H1 (cell line): ENCODE measurements at regions not wholly inside any gene's neighbourhood (a gene's known extent, or its start where the extent isn't known, plus 50 kb on each side); places are given as distances from the start of the nearest gene placed in this dataset.

ENCODE experiments used
- CTCF ChIA-PET: fragments of 300-600 bp; sonication (Branson Sonifier 250); formaldehyde crosslinking; loops from one replicate; lab custom pipeline; 2021; ENCODE audit not compliant: partially characterized antibody; lab: Charles Lee
- POLR2A ChIA-PET: fragments of 300-600 bp; sonication (Branson Sonifier 250); formaldehyde crosslinking; loops from one replicate; lab custom pipeline; 2021; ENCODE audit warnings: inconsistent platforms; ENCODE audit not compliant: partially characterized antibody; lab: Charles Lee
- DNase-seq, 2 experiments: peaks; one replicate each; pipeline versions ENCODE4 v3.0.0 to v3.0.0-alpha.2; 2010 to 2022; ENCODE audit warnings: low spot score in 2 of 2, low read depth in 1 of 2, mixed read lengths in 1 of 2
- FAIRE-seq: peaks from 2 replicates; lab custom pipeline; 2011; peaks lifted over from hg19 to GRCh38; lab: Jason Lieb, UNC
- H2AFZ ChIP-seq: 2 replicates; pipeline ENCODE4 v1.8.1; 2012; ENCODE audit warnings: low read length, inconsistent platforms
- H2AK5ac ChIP-seq: 2 replicates; pipeline ENCODE4 v1.6.1; 2013; ENCODE audit warnings: low read depth, low read length
- H2BK120ac ChIP-seq: replicated peaks from 2 replicates; pipeline ENCODE3; 2013; ENCODE audit warnings: low read depth, low read length, inconsistent platforms
- H2BK12ac ChIP-seq: 2 replicates; pipeline ENCODE4 v1.6.1; 2013; ENCODE audit warnings: low read depth, low read length
- H2BK15ac ChIP-seq: 2 replicates; pipeline ENCODE4 v1.6.1; 2013; ENCODE audit warnings: low read length
- H2BK20ac ChIP-seq: 2 replicates; pipeline ENCODE4 v1.6.1; 2013; ENCODE audit warnings: low read length
- H2BK5ac ChIP-seq: 2 replicates; pipeline ENCODE4 v1.6.1; 2013; ENCODE audit warnings: low read depth, low read length
- H3K14ac ChIP-seq: 2 replicates; pipeline ENCODE4 v1.6.1; 2013; ENCODE audit warnings: inconsistent platforms; ENCODE audit not compliant: insufficient read length
- H3K18ac ChIP-seq: 2 replicates; pipeline ENCODE4 v1.6.1; 2013; ENCODE audit warnings: low read length; ENCODE audit errors: extremely low read depth
- H3K23ac ChIP-seq: 2 replicates; pipeline ENCODE4 v1.6.1; 2013; ENCODE audit warnings: inconsistent platforms; ENCODE audit not compliant: insufficient read length
- H3K23me2 ChIP-seq: 2 replicates; pipeline ENCODE4 v1.6.1; 2013; ENCODE audit warnings: low read depth, low read length
- H3K27ac ChIP-seq: 2 replicates; pipeline ENCODE4 v1.6.1; 2011; ENCODE audit warnings: low read depth, low read length, inconsistent platforms
- H3K27me3 ChIP-seq, 4 experiments: replicated peaks in 1 of 4; 1 replicate in 1 of 4; 2 replicates in 3 of 4; pipeline versions ENCODE4 v1.6.1 to v1.8.1; 2011 to 2013; ENCODE audit warnings: low read length in 3 of 4, mild to moderate bottlenecking in 3 of 4, inconsistent platforms in 2 of 4, mixed read lengths in 2 of 4, moderate library complexity in 1 of 4; ENCODE audit not compliant: control insufficient read depth in 3 of 4, insufficient read depth in 3 of 4; ENCODE audit errors: extremely low read depth in 1 of 4
- H3K36me3 ChIP-seq, 4 experiments: 2 replicates each; pipeline versions ENCODE4 v1.6.1 to v1.8.1; 2011 to 2013; ENCODE audit warnings: mild to moderate bottlenecking in 4 of 4, low read length in 3 of 4, moderate library complexity in 2 of 4, control low read depth in 1 of 4, inconsistent platforms in 1 of 4; ENCODE audit not compliant: insufficient read depth in 4 of 4, control insufficient read depth in 2 of 4
- H3K4ac ChIP-seq: replicated peaks from 2 replicates; pipeline ENCODE3; 2013; ENCODE audit warnings: low read length, low read depth, mixed read lengths, inconsistent platforms; ENCODE audit not compliant: insufficient read length
- H3K4me1 ChIP-seq, 4 experiments: replicated peaks in 1 of 4; 1 replicate in 1 of 4; 2 replicates in 3 of 4; pipeline versions ENCODE4 v1.6.1 to v1.8.1; 2011 to 2013; ENCODE audit warnings: low read length in 3 of 4, inconsistent platforms in 2 of 4, mixed read lengths in 1 of 4; ENCODE audit not compliant: insufficient read depth in 4 of 4, control insufficient read depth in 3 of 4
- H3K4me2 ChIP-seq, 2 experiments: 2 replicates each; pipeline versions ENCODE4 v1.6.1 to v1.8.1; 2011 to 2013; ENCODE audit warnings: low read depth in 2 of 2, low read length in 2 of 2, control low read depth in 1 of 2, inconsistent platforms in 1 of 2, mild to moderate bottlenecking in 1 of 2; ENCODE audit not compliant: insufficient read depth in 1 of 2
- H3K4me3 ChIP-seq, 4 experiments: fragments of 200-600, 300-600 bp in 1 of 4; sonication (generic), shearing (Covaris generic), sonication (Bioruptor Twin) in 1 of 4; 2 replicates each; pipeline versions ENCODE4 v1.5.1 to v1.8.1; 2011 to 2016; ENCODE audit warnings: low read length in 4 of 4, low read depth in 3 of 4, control low read depth in 2 of 4, inconsistent platforms in 2 of 4, mild to moderate bottlenecking in 2 of 4, mixed read lengths in 1 of 4, moderate library complexity in 1 of 4; ENCODE audit not compliant: insufficient read depth in 2 of 4; ENCODE audit errors: extremely low read depth in 1 of 4
- H3K56ac ChIP-seq: replicated peaks from 2 replicates; pipeline ENCODE3; 2013; ENCODE audit warnings: low read depth, mild to moderate bottlenecking, mixed read lengths, low read length, inconsistent platforms; ENCODE audit not compliant: insufficient read length
- H3K79me1 ChIP-seq: 2 replicates; pipeline ENCODE4 v1.6.1; 2013; ENCODE audit warnings: low read depth, low read length, control low read depth
- H3K79me2 ChIP-seq, 2 experiments: 2 replicates each; pipeline versions ENCODE4 v1.6.1 to v1.8.1; 2012 to 2013; ENCODE audit warnings: low read length in 2 of 2, mild to moderate bottlenecking in 2 of 2, inconsistent platforms in 1 of 2; ENCODE audit not compliant: insufficient read depth in 2 of 2, control insufficient read depth in 1 of 2
- H3K9ac ChIP-seq, 4 experiments: replicated peaks in 1 of 4; 1 replicate in 1 of 4; 2 replicates in 3 of 4; pipeline versions ENCODE4 v1.6.1 to v1.8.1; 2011 to 2013; ENCODE audit warnings: low read depth in 3 of 4, low read length in 3 of 4, control low read depth in 2 of 4, mild to moderate bottlenecking in 2 of 4, moderate library complexity in 2 of 4, inconsistent platforms in 1 of 4; ENCODE audit errors: extremely low read depth in 1 of 4
- H3K9me3 ChIP-seq, 2 experiments: 2 replicates each; pipeline versions ENCODE4 v1.6.1 to v1.8.1; 2012 to 2013; ENCODE audit warnings: mild to moderate bottlenecking in 2 of 2, moderate library complexity in 2 of 2, control low read depth in 1 of 2, inconsistent platforms in 1 of 2, low read depth in 1 of 2, low read length in 1 of 2, mixed read lengths in 1 of 2; ENCODE audit not compliant: insufficient read depth in 2 of 2
- H4K20me1 ChIP-seq, 2 experiments: replicated peaks in 1 of 2; 2 replicates each; pipeline versions ENCODE3 to v1.8.1; 2011 to 2013; ENCODE audit warnings: inconsistent platforms in 2 of 2, low read length in 2 of 2, mild to moderate bottlenecking in 1 of 2; ENCODE audit not compliant: insufficient read depth in 2 of 2, control insufficient read depth in 1 of 2
- H4K5ac ChIP-seq: 2 replicates; pipeline ENCODE4 v1.6.1; 2013; ENCODE audit warnings: low read length, low read depth, mixed read lengths, inconsistent platforms; ENCODE audit not compliant: insufficient read length
- H4K8ac ChIP-seq: 2 replicates; pipeline ENCODE4 v1.8.0; 2013; ENCODE audit warnings: mild to moderate bottlenecking, moderate library complexity, low read length, inconsistent platforms; ENCODE audit not compliant: insufficient read depth; ENCODE audit errors: extremely low read depth
- H4K91ac ChIP-seq: replicated peaks from 2 replicates; pipeline ENCODE3; 2013; ENCODE audit warnings: low read length, mixed read lengths, inconsistent platforms; ENCODE audit not compliant: insufficient read length
- CBX5 ChIP-seq: fragments of 300-800, 300-1000 bp; sonication (generic); IDR thresholded peaks from 2 replicates; pipeline ENCODE4 v1.7.1; 2016; ENCODE audit warnings: antibody characterized with exemption, low read length, low read depth
- CEBPB ChIP-seq: IDR thresholded peaks from 2 replicates; pipeline ENCODE4 v1.6.1; 2012; ENCODE audit warnings: low read depth, low read length
- EGR1 ChIP-seq: IDR thresholded peaks from 2 replicates; pipeline ENCODE4 v1.6.1; 2011; ENCODE audit warnings: low read depth, low read length, borderline replicate concordance
- GTF2F1 ChIP-seq: IDR thresholded peaks from 2 replicates; pipeline ENCODE4 v1.6.1; 2012; ENCODE audit warnings: low read depth, low read length, improper control_type of control experiment, borderline replicate concordance
- JUND ChIP-seq: IDR thresholded peaks from 2 replicates; pipeline ENCODE4 v1.6.1; 2011; ENCODE audit warnings: mild to moderate bottlenecking, improper control_type of control experiment, low read length
- POLR2AphosphoS5 ChIP-seq: IDR thresholded peaks from 2 replicates; pipeline ENCODE4 v1.6.1; 2011; ENCODE audit warnings: low read depth, low read length
- RBBP5 ChIP-seq: IDR thresholded peaks from 2 replicates; pipeline ENCODE4 v1.7.1; 2012; ENCODE audit warnings: low read depth, mild to moderate bottlenecking, inconsistent platforms, low read length, moderate library complexity, borderline replicate concordance
- SUZ12 ChIP-seq: fragments of 200-600 bp; sonication (generic); IDR thresholded peaks from 2 replicates; pipeline ENCODE4 v1.6.1; 2012; ENCODE audit warnings: mild to moderate bottlenecking, inconsistent platforms, low read length, moderate library complexity, mixed read lengths
- WGBS, 2 experiments: shearing (Covaris generic) in 1 of 2; methylation state at CpG; one replicate each; pipeline versions ENCODE4 v1.1.6 to v1.1.7; 2013 to 2015; ENCODE audit warnings: low lambda C conversion rate in 2 of 2, mixed read lengths in 2 of 2, inconsistent platforms in 1 of 2, low coverage in 1 of 2, missing lambda C conversion rate in 1 of 2; ENCODE audit not compliant: insufficient replicate concordance in 2 of 2, insufficient coverage in 1 of 2, insufficient read length in 1 of 2; ENCODE audit errors: extremely low coverage in 1 of 2, missing lambda C conversion rate in 1 of 2; 5-methylcytosine and 5-hydroxymethylcytosine counted together

- H3K4me1 ChIP-seq: no peaks in the 10 kb centered on the region; a peak in 1 of 7 replicates
- 100% methylated on average over 1 of the region's 1 CpG; no CpG with 5 or more reads in 1 of the 2 experiments for WGBS, 2 experiments
- H3K23me2 ChIP-seq: no peaks in the 10 kb centered on the region
- DNase-seq: no peak
- H4K20me1 ChIP-seq: no peaks in the 10 kb centered on the region
- H3K9ac ChIP-seq: no peak overlapping the region
- no peak overlapping the region for H3K14ac ChIP-seq
- no peaks in the 10 kb centered on the region for H3K79me1 ChIP-seq
- H3K4me3 ChIP-seq: no peak overlapping the region
- no peak overlapping the region for H4K5ac ChIP-seq
- H3K27me3 ChIP-seq: no peaks in the 10 kb centered on the region
- TF ChIP-seq GTF2F1 (no peak), EGR1 (no peak), CEBPB (no peak), CBX5 (no peak), POLR2AphosphoS5 (no peak), JUND (no peak), SUZ12 (no peak), RBBP5 (no peak)
- TF ChIP-seq, all 59 proteins: peak for 0
- Histone ChIP-seq H2AK5ac (no peak overlapping the region), H2AFZ (no peak overlapping the region), H4K91ac (no peak overlapping the region), H3K4ac (no peak overlapping the region), H3K36me3 (no peaks in the 10 kb centered on the region), H2BK120ac (no peak overlapping the region), H3K9me3 (peaks cover 0 to 4% of the 10 kb centered on the region in 2 experiments; a peak in 2 of 4 replicates), H3K18ac (no peak overlapping the region), H3K27ac (no peak overlapping the region), H4K8ac (no peak overlapping the region), H3K4me2 (no peak overlapping the region), H2BK20ac (no peak overlapping the region), H2BK15ac (no peak overlapping the region), H2BK5ac (no peak overlapping the region), H3K23ac (no peak overlapping the region), H3K79me2 (no peaks in the 10 kb centered on the region), H2BK12ac (no peak overlapping the region), H3K56ac (no peak overlapping the region)
- ChIA-PET CTCF (no interaction called here), POLR2A (interaction anchor here (1.0 kb wide), 1 partner anchor 13 kb away, joined by 5 read pairs; no protein-coding TSS in a partner anchor)
- FAIRE-seq: no peak
Measured at GRCh38 chr6:141313986-141314385, 818.7 kb upstream of the GJE1 start.
